SU-DHL-6 (cell line): ENCODE measurements at regions not wholly inside any gene's neighbourhood (a gene's known extent, or its start where the extent isn't known, plus 50 kb on each side); places are given as distances from the start of the nearest gene placed in this dataset.

Experiments used
- H2AFZ ChIP-seq: fragments of 200-600 bp; sonication (generic); 2 replicates; pipeline ENCODE4 v1.6.1; 2014; ENCODE audit warnings: low read depth, mild to moderate bottlenecking, moderate library complexity, mixed read lengths, antibody characterized with exemption, low read length; ENCODE audit not compliant: severe bottlenecking
- H3F3A ChIP-seq: fragments of 200-600 bp; shearing (Covaris generic); 2 replicates; pipeline ENCODE4 v1.6.0; 2016; ENCODE audit warnings: antibody characterized with exemption, mild to moderate bottlenecking; ENCODE audit not compliant: insufficient read depth
- H3K27ac ChIP-seq: fragments of 200-600 bp; sonication (generic); 2 replicates; pipeline ENCODE4 v1.5.1; 2016; ENCODE audit warnings: low read depth, mild to moderate bottlenecking, low read length, moderate library complexity, mixed read lengths
- H3K27me3 ChIP-seq: fragments of 200-600 bp; sonication (generic), shearing (Covaris generic); 2 replicates; pipeline ENCODE4 v1.6.0; 2014; ENCODE audit warnings: mild to moderate bottlenecking, low read length
- H3K36me3 ChIP-seq: fragments of 200-600 bp; sonication (generic); 2 replicates; pipeline ENCODE4 v1.6.1; 2014; ENCODE audit warnings: mild to moderate bottlenecking, low read length, mixed read lengths
- H3K4me2 ChIP-seq: fragments of 300-600, 200-600 bp; shearing (Covaris generic), sonication (generic); 2 replicates; pipeline ENCODE4 v1.6.0; 2014; ENCODE audit warnings: low read length, low read depth, mild to moderate bottlenecking; ENCODE audit not compliant: poor library complexity, severe bottlenecking
- H3K4me3 ChIP-seq: fragments of 200-600 bp; sonication (generic); 2 replicates; pipeline ENCODE4 v1.5.1; 2014; ENCODE audit warnings: antibody characterized with exemption, low read length, mild to moderate bottlenecking, mixed read lengths; ENCODE audit not compliant: insufficient read depth, poor library complexity, severe bottlenecking
- H3K79me2 ChIP-seq: fragments of 200-600 bp; sonication (generic); 2 replicates; pipeline ENCODE4 v1.6.1; 2014; ENCODE audit warnings: mild to moderate bottlenecking, low read length, moderate library complexity; ENCODE audit not compliant: insufficient read depth
- H3K9ac ChIP-seq: fragments of 200-600 bp; sonication (generic); 2 replicates; pipeline ENCODE4 v1.7.0; 2014; ENCODE audit warnings: mild to moderate bottlenecking, low read length
- H3K9me2 ChIP-seq: fragments of 200-600 bp; sonication (generic); replicated peaks from 2 replicates; pipeline ENCODE4 v1.6.1; 2014; ENCODE audit warnings: low read length; ENCODE audit not compliant: insufficient read depth
- H3K9me3 ChIP-seq: fragments of 200-600 bp; sonication (generic); 2 replicates; pipeline ENCODE4 v1.6.1; 2014; ENCODE audit warnings: low read length, mixed read lengths; ENCODE audit not compliant: insufficient read depth
- H4K20me1 ChIP-seq: fragments of 200-600 bp; sonication (generic); 2 replicates; pipeline ENCODE4 v1.6.1; 2014; ENCODE audit warnings: low read depth, mild to moderate bottlenecking, antibody characterized with exemption, low read length, moderate library complexity, mixed read lengths
- EZH2phosphoT487 ChIP-seq: fragments of 200-600 bp; sonication (generic), shearing (Covaris generic); conservative IDR thresholded peaks from 2 replicates; pipeline ENCODE4 v1.6.1; 2018; ENCODE audit warnings: mild to moderate bottlenecking, antibody characterized with exemption, low read length, moderate library complexity, mixed read lengths
- TF ChIP-seq, protein P1 (sequence below): fragments of 200-600 bp; sonication (generic); IDR thresholded peaks from one replicate; pipeline ENCODE4 v1.5.1; 2017; ENCODE audit warnings: antibody characterized with exemption, mild to moderate bottlenecking, low read length, moderate library complexity; ENCODE audit not compliant: insufficient read depth, poor library complexity, severe bottlenecking

DNA sequence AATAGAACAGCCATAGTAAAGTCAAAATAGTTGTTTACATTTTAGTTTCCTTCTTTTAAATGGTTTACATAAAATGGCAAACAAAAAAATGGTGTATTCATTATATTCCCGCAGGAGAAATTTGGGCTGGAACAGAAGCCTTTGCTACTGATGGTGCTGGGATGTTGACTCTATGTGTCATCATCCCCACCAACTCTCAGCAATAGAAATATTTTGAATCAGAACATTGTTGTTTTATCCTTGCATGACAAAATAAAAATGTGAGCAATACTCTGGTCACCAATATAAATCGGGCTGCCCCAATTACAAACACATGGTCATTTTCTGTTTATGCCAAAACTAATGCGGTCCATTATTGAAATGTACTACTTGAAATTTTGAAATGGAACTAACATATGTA, 1131.6 kb upstream of the PCDH7 start:
- H4K20me1 ChIP-seq: no peaks in the 10 kb centered on the region
- no peak overlapping the region for H3K4me2 ChIP-seq
- no peak overlapping the region for H3K9ac ChIP-seq
- H3K9me2 ChIP-seq: no peaks in the 10 kb centered on the region
- no peaks in the 10 kb centered on the region for H3F3A ChIP-seq
- H3K27me3 ChIP-seq: no peaks in the 10 kb centered on the region
- H3K9me3 ChIP-seq: no peaks in the 10 kb centered on the region; the same call in 1 of the 2 replicates
- H3K27ac ChIP-seq: no peak overlapping the region
- H3K79me2 ChIP-seq: no peaks in the 10 kb centered on the region
- no peak overlapping the region for H2AFZ ChIP-seq
- TF ChIP-seq, protein P1, sequence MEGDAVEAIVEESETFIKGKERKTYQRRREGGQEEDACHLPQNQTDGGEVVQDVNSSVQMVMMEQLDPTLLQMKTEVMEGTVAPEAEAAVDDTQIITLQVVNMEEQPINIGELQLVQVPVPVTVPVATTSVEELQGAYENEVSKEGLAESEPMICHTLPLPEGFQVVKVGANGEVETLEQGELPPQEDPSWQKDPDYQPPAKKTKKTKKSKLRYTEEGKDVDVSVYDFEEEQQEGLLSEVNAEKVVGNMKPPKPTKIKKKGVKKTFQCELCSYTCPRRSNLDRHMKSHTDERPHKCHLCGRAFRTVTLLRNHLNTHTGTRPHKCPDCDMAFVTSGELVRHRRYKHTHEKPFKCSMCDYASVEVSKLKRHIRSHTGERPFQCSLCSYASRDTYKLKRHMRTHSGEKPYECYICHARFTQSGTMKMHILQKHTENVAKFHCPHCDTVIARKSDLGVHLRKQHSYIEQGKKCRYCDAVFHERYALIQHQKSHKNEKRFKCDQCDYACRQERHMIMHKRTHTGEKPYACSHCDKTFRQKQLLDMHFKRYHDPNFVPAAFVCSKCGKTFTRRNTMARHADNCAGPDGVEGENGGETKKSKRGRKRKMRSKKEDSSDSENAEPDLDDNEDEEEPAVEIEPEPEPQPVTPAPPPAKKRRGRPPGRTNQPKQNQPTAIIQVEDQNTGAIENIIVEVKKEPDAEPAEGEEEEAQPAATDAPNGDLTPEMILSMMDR: no peak
- no peak for TF ChIP-seq EZH2phosphoT487
- no peaks in the 10 kb centered on the region for H3K36me3 ChIP-seq
- H3K4me3 ChIP-seq: no peak overlapping the region

DNA sequence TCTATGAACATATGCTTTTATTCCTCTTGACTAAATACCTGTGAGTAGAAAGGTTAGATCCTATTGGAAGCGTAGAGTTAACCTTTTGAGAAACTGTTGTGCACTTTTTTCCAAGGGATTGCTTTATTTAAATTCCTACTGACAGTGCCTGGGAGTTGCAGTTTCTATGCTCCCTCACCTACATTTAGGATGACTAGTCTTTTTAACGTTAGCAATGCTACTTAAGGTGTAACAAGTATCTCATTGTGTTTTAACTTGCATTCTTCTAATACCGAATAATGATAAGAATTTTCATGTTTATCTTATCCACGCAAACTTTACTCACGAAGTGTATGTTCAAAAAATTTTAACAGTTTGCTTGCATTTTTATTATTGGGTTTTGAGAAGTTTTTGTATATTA, 1123.9 kb upstream of the PCDH7 start:
- Histone ChIP-seq H3K27me3 (no peaks in the 10 kb centered on the region), H3K4me3 (no peak overlapping the region), H3K9ac (no peak overlapping the region), H2AFZ (no peak overlapping the region), H3K4me2 (no peak overlapping the region), H3K36me3 (no peaks in the 10 kb centered on the region), H3F3A (no peaks in the 10 kb centered on the region), H3K9me2 (no peaks in the 10 kb centered on the region), H3K9me3 (no peaks in the 10 kb centered on the region; the same call in 1 of the 2 replicates), H4K20me1 (no peaks in the 10 kb centered on the region), H3K27ac (no peak overlapping the region), H3K79me2 (no peaks in the 10 kb centered on the region)
- TF ChIP-seq, protein P1: no peak
- no peak for TF ChIP-seq EZH2phosphoT487

DNA sequence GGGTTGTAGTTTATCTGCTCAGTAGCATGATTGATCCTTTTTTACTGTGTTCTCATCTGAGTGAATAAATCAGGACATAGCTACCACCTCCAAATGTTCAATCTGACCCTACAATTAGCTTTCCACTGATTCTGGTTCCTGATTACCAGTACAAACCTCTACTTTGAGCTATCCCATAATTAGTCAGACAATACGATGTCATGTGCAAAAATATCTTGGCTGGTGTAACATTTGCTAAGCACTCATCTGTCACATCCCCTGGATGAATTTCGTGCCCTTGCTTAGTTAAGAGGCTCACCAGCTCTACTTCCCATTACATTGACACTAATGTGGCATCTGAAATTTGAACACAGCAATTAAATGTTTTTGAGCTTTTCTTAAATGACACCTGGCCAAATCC, 1101.0 kb upstream of the PCDH7 start:
- no peak for TF ChIP-seq EZH2phosphoT487
- TF ChIP-seq, protein P1: no peak
- no peaks in the 10 kb centered on the region; the same call in 1 of the 2 replicates for H3K36me3 ChIP-seq

DNA sequence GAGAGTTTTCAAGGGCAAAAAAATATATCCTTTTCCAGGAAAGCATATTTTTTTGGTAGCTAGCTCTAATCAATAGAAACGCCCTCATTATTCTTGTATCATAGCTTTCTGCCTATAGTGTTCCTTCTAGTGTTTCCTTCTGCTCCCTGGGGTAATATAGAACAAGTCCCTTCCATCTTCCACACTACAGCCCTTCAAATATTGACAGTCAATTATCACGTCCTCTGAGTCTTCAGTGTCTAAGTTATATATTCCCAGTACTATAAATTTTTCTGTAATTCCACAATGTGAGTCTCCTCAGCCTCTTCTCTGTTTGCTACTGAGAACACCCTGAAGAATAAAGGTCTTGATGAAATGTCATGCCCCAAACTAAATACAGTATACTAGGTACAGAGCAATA, 1088.0 kb upstream of the PCDH7 start:
- Histone ChIP-seq H3K79me2 (no peaks in the 10 kb centered on the region), H3K9ac (no peak overlapping the region), H3K27ac (no peak overlapping the region), H3F3A (no peaks in the 10 kb centered on the region), H2AFZ (no peak overlapping the region), H3K9me2 (no peaks in the 10 kb centered on the region), H3K9me3 (no peaks in the 10 kb centered on the region; the same call in 1 of the 2 replicates), H3K4me3 (no peak overlapping the region), H4K20me1 (no peaks in the 10 kb centered on the region), H3K4me2 (no peak overlapping the region), H3K27me3 (no peaks in the 10 kb centered on the region), H3K36me3 (no peaks in the 10 kb centered on the region)
- no peak for TF ChIP-seq EZH2phosphoT487
- TF ChIP-seq, protein P1: no peak

More for the DNA sequence above, 1101.0 kb upstream of the PCDH7 start:
- Histone ChIP-seq H3K27ac (no peak overlapping the region), H3K27me3 (no peaks in the 10 kb centered on the region), H3K9me2 (no peaks in the 10 kb centered on the region), H3F3A (no peaks in the 10 kb centered on the region), H3K9ac (no peak overlapping the region), H3K4me3 (no peak overlapping the region), H3K9me3 (no peaks in the 10 kb centered on the region), H4K20me1 (no peaks in the 10 kb centered on the region), H2AFZ (no peak overlapping the region), H3K79me2 (no peaks in the 10 kb centered on the region), H3K4me2 (no peak overlapping the region)
